Mammary epithelial cell (primary cell): ENCODE measurements at regions not wholly inside any gene's neighbourhood (a gene's known extent, or its start where the extent isn't known, plus 50 kb on each side); places are given as distances from the start of the nearest gene placed in this dataset.

Experiments
- CTCF ChIP-seq, 2 donors: IDR thresholded peaks in 1 of 2; conservative IDR thresholded peaks in 1 of 2; 2 replicates each; pipeline ENCODE4 v1.5.1; 2011 to 2012; ENCODE audit warnings: inconsistent platforms in 2 of 2, low read length in 2 of 2, mild to moderate bottlenecking in 2 of 2, control low read depth in 1 of 2, low read depth in 1 of 2; ENCODE audit not compliant: insufficient read depth in 1 of 2; ENCODE audit errors: extremely low read depth in 1 of 2
- EZH2 ChIP-seq: IDR thresholded peaks from 2 replicates; pipeline ENCODE4 v1.6.1; 2012; ENCODE audit warnings: low read length, inconsistent platforms, borderline replicate concordance

DNA sequence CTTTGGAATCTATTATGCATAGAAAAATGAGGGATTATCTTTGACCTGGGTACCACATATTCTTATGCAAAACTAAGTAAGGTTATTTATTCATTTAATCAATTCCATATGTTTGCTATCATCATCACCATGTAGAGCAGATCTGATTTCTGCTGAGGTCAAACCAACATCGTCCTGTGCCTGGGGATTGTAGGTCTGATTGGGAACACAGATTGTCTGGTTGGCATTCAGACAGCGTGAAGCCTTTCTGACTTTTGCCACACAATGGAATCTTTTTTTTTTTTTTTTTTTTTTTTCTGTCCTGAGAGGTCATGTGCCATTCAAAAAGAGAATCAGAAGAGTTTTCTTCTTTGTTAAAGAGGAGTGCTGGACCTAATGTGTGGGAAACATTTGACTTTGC lies 142.9 kb downstream of the RAB11FIP2 start:
- TF ChIP-seq CTCF (conservative IDR thresholded peaks at IDR 0.05 in 1 of 2, IDR thresholded peaks at IDR 0.05 in 1 of 2; ENCODE audit: extremely low read depth in 1 of 2, insufficient read depth in 1 of 2, low read depth in 1 of 2, low read length in 2 of 2) (no peak), EZH2 (no peak)
